Skin epidermis (tissue), 12 donors: ENCODE measurements at regions not wholly inside any gene's neighbourhood (a gene's known extent, or its start where the extent isn't known, plus 50 kb on each side); places are given as distances from the start of the nearest gene placed in this dataset.
"Not testable (repeated sequence)": the region's sequence is repeated elsewhere in the genome, so short reads cannot be mapped to it uniquely, and the experiment has no call there.

Experiments
- H3K27ac ChIP-seq, 21 experiments: fragments of 200-600 bp; sonication (generic) in 11 of 21; one replicate each; pipeline ENCODE4 v1.5.0; 2020; ENCODE audit warnings: mild to moderate bottlenecking in 3 of 21, inconsistent platforms in 2 of 21, moderate library complexity in 2 of 21
- H3K4me3 ChIP-seq, 7 experiments: fragments of 200-600 bp; sonication (generic) in 2 of 7; one replicate each; pipeline ENCODE4 v1.5.0; 2020; ENCODE audit warnings: inconsistent platforms in 2 of 7, mild to moderate bottlenecking in 2 of 7, moderate library complexity in 1 of 7

DNA sequence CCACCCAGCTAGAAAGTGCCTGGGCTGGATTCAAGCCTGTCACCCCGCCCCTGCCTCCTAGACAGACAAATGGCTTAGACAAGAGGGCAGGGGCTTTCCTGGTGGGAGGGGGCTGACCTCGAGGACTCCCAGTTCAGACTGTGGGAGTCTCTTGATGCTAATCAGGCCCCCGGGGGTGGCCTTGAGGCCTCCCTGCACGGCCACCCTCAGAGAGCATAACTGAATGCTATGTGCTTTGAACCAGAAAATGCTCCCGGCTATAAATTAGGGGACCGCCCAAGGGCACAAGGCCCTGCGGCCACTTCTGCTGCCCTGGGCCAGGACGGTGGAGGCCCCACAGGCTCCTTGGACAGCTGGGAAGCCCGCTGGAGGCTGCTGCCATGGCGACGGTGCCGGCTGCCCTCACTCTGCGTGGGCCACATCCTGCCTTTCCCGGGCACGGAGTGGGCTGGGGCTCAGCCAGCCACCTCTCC, 111.0 kb upstream of the NCOR2 start:
- peak overlapping the region in 1 of 21 experiments; percentile 6 for H3K27ac ChIP-seq

GRCh38 chr12:124677552-124678356, 110.3 kb upstream of the NCOR2 start:
- Histone ChIP-seq H3K4me3 (no peak overlapping the region), H3K27ac (no peak overlapping the region)

More for the DNA sequence above, 111.0 kb upstream of the NCOR2 start:
- no peak overlapping the region for H3K4me3 ChIP-seq

DNA sequence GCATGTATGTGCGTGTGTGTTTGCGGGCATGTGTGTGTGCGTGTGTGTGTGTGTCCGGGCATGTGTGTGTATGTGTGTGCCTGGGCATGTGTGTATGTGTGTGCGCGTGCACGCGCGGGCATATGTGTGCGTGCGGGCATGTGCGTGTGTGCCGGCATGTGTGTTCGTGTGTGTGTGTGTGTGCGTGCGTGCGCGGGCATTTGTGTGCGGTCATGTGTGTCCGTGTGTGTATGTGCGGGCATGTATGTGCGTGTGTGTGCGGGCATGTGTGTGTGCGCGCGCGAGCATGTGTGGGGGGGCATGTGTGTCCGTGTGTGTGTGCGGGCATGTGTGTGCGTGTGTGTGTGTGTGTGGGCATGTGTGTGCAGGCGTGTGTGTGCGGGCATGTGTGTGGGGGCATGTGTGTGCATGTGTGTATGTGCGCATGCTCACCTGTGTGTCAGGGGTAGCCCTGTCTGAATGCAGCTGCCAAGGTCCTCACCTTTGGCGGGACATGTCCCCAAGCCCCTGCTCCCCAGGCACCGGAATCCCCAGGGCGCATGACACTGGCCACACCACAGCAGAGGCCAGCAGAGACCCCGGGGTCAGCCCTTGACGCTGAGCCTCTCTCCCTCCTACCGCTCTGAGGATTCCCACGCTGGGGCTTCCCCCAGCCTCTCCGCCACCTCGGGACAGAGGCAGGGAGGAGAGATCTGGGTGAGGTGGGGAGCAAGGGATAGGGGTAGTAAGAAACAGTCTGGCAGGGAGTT, 109.5 kb upstream of the NCOR2 start:
- Histone ChIP-seq H3K27ac (peak overlapping the region in 9 of 21 experiments; percentile 19 to 83 (median 56)), H3K4me3 (no peak overlapping the region)

GRCh38 chr12:124675881-124676713, 108.7 kb upstream of the NCOR2 start:
- no peak overlapping the region for H3K4me3 ChIP-seq
- H3K27ac ChIP-seq = peak overlapping the region in 18 of 21 experiments; percentile 19 to 83 (median 54)

- Histone ChIP-seq H3K4me3 (no peak overlapping the region), H3K27ac (peak overlapping the region in 7 of 21 experiments; percentile 22 to 83 (median 73))
These were observed 107.5 kb upstream of the NCOR2 start for GRCh38 chr12:124674937-124675336.

GRCh38 chr12:124673801-124674617, 106.6 kb upstream of the NCOR2 start:
- Histone ChIP-seq H3K27ac (peak overlapping the region in 13 of 21 experiments; percentile 18 to 80 (median 41)), H3K4me3 (no peak overlapping the region)

DNA sequence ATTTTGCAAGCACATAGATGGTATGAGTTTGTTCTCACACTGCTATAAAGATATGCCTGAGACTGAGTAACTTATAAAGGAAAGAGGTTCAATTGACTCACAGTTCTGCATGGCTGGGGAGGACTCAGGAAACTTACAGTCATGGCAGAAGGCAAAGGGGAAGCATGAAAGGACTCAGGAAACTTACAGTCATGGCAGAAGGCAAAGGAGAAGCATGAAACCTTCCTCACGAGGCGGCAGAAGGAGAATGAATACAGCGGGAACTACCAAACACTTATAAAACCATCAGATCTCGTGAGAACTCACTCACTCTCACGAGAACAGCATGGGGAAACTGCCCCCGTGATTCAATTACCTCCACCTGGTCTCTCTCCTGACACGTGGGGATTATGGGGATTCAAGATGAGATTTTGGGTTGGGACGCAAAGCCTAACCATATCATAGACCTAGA, 101.9 kb upstream of the NCOR2 start:
- H3K27ac ChIP-seq = peak overlapping the region in 1 of 21 experiments; percentile 8
- H3K4me3 ChIP-seq = not testable (repeated sequence)

- peak overlapping the region in 1 of 21 experiments; percentile 8 for H3K27ac ChIP-seq
- H3K4me3 ChIP-seq = no peak overlapping the region
These were observed 101.2 kb upstream of the NCOR2 start for GRCh38 chr12:124668602-124669001.

- no peak overlapping the region for H3K27ac ChIP-seq
- no peak overlapping the region for H3K4me3 ChIP-seq
These were observed 100.3 kb upstream of the NCOR2 start for GRCh38 chr12:124667506-124668326.

DNA sequence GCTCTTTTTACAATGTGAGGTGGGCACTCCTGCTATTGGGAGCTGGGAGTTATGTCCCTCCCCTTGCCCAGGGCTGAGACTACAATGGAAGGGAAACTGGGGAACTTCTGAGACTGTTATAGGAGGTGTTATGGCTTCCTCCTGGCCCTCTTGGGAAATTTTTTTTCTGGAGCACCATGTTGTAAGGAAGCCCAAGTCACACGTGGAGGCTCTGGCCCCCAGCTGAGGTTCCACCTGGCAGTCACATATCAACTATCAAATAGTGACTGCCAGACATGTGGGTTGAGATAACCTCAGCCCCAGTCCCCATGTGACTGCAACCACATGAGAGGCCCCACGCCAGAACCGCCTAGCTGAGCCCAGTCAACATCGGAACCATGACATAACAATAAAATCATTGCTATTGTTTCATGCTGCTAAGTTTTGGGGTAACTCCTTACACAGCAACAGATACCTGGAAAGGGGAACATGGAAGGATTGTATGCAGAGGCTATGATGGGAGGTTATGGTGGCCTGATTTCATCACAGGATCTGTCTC, 99.4 kb upstream of the NCOR2 start:
- Histone ChIP-seq H3K27ac (no peak overlapping the region), H3K4me3 (no peak overlapping the region)

- no peak overlapping the region for H3K4me3 ChIP-seq
- H3K27ac ChIP-seq = no peak overlapping the region
These were observed 98.1 kb upstream of the NCOR2 start for GRCh38 chr12:124665511-124665910.

DNA sequence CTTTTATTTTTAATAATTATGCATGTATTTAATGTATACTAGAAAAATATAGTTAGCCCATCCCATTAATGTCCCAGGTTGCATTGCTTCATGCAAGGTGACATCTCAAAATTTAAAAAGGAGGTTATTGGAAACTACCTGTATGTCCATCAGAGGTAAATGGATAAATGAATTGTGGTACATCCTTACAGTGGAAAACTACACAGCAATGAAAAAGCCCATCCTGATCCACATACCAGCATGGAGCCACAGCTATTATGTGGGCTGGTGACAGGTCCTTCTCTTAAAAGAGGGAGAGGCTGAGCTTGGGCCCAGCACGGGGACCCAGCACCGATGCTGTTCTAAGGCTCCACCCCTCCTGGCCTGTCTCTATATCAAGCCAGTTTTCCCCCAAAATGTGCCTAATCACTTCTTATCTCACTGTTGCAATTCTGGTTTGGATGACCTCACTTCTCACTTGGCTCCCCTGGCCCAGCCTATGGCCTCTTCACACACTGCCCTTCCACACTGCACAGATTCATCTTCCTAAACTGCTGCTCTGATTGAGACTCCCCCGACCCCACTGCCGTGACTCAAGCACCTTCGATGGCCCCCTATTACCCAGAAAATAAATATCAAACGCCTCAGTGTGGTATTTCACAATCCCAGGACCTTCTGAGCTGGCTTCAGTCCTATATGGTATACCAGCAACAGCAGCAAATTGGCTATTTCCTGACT, 97.1 kb upstream of the NCOR2 start:
- H3K27ac ChIP-seq = peak overlapping the region in 1 of 21 experiments; percentile 36
- H3K4me3 ChIP-seq = no peak overlapping the region

DNA sequence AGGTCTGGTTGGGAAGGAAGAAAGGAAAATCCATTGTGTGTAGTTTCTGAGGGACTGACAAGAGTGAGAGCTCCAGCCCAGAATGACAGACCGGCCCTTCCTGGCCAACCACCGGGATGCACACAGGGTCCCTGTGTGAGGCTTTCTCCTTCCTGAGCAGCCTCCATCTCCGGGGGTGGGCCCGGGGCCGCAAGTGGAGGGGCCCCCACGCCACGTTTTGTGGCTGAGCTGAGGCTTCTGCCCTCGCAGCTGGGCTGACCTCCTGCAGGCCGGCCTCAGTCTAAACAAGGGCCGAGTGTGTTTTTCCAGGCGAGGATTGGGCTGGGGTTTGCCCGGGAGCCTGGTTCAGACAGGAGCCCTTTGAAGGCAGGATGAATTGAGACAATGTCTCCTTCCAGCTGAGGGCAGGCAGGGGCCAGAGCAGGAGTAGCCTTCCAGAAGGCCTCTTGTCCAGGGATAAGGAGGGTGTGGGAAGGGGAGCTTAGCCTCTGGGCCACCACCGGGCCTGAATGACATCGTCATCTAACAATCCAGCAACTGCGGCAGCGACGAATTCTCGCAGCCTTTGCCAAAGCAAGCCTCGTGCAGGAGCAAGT, 96.5 kb upstream of the NCOR2 start:
- Histone ChIP-seq H3K27ac (peak overlapping the region in 7 of 21 experiments; percentile 3 to 70 (median 36)), H3K4me3 (no peak overlapping the region)

GRCh38 chr12:124663206-124663605, 95.8 kb upstream of the NCOR2 start:
- Histone ChIP-seq H3K4me3 (no peak overlapping the region), H3K27ac (peak overlapping the region in 5 of 21 experiments; percentile 17 to 70 (median 36))

GRCh38 chr12:124661341-124661740, 93.9 kb upstream of the NCOR2 start:
- H3K27ac ChIP-seq = peak overlapping the region in 1 of 21 experiments; percentile 16

DNA sequence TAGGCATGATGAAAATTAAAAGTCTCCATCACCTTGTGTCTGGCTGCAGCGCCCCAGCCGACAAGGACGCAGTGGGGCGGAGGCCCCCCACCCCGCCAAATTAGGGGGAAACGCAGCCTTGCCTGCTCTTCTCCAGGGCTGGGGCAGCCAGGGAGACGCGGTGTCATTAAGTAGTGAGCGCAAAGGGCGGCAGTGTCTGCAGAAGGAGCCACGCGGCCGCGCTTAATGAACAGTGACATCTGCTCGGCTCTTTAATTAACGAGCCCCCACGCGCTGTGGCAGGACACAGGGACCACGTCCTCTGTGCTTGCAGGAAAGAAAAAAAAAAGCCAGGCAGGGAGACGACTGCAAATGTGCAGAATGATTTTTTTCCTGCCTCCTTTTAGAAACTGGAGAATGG, 93.4 kb upstream of the NCOR2 start:
- Histone ChIP-seq H3K4me3 (no peak overlapping the region), H3K27ac (peak overlapping the region in 1 of 21 experiments; percentile 16)

More at GRCh38 chr12:124661341-124661740, 93.9 kb upstream of the NCOR2 start:
- no peak overlapping the region for H3K4me3 ChIP-seq
